ENCODE measurements at regions not wholly inside any gene's neighbourhood (a gene's known extent, or its start where the extent isn't known, plus 50 kb on each side); places are given as distances from the start of the nearest gene placed in this dataset.

GRCh38 chr1:30532621-30533020 is 190.8 kb downstream of the MATN1 start:
- Histone ChIP-seq H3K36me3 (ENCODE audit: control insufficient read depth, insufficient read depth, low read length) (no peaks in the 10 kb centered on the region), H3K9ac (ENCODE audit: extremely low read depth, low read length, poor library complexity, severe bottlenecking) (no peak overlapping the region), H3K4me3 (ENCODE audit: low read length) (no peak overlapping the region), H3K27ac (ENCODE audit: low read depth, low read length) (no peak overlapping the region), H3K27me3 (ENCODE audit: control insufficient read depth, insufficient read depth, low read length, poor library complexity, severe bottlenecking) (no peaks in the 10 kb centered on the region), H3K4me1 (ENCODE audit: control insufficient read depth, insufficient read depth, low read length) (no peaks in the 10 kb centered on the region), H3K9me3 (ENCODE audit: control insufficient read depth, low read length) (no peaks in the 10 kb centered on the region)
- H3K4me1 Mint-ChIP-seq = peaks cover 2% of the 10 kb centered on the region
- H3K27ac Mint-ChIP-seq = no peak overlapping the region
- no peaks in the 10 kb centered on the region for H3K36me3 Mint-ChIP-seq (ENCODE audit: low read depth)
- H3K9me3 Mint-ChIP-seq = no peaks in the 10 kb centered on the region
- peak; percentile 15 for DNase-seq
- H3K4me3 Mint-ChIP-seq = no peak overlapping the region
- 88 to 100% methylated on average over 1 to 3 of the region's 3 CpGs for WGBS, 2 experiments (ENCODE audit: insufficient coverage in 1 of 2, insufficient read length in 1 of 2)
- no peaks in the 10 kb centered on the region for H3K27me3 Mint-ChIP-seq (ENCODE audit: insufficient read depth)
- TF ChIP-seq CTCF (conservative IDR thresholded peaks at IDR 0.05) = no peak

GRCh38 chr1:30527511-30528140 is 195.8 kb downstream of the MATN1 start:
- Histone ChIP-seq H3K27ac (ENCODE audit: low read depth, low read length) (no peak overlapping the region), H3K36me3 (ENCODE audit: control insufficient read depth, insufficient read depth, low read length) (no peaks in the 10 kb centered on the region), H3K27me3 (ENCODE audit: control insufficient read depth, insufficient read depth, low read length, poor library complexity, severe bottlenecking) (no peaks in the 10 kb centered on the region), H3K9ac (ENCODE audit: extremely low read depth, low read length, poor library complexity, severe bottlenecking) (no peak overlapping the region), H3K4me1 (ENCODE audit: control insufficient read depth, insufficient read depth, low read length) (no peaks in the 10 kb centered on the region), H3K9me3 (ENCODE audit: control insufficient read depth, low read length) (no peaks in the 10 kb centered on the region), H3K4me3 (ENCODE audit: low read length) (no peak overlapping the region)
- Mint-ChIP-seq H3K4me1 (no peaks in the 10 kb centered on the region), H3K36me3 (ENCODE audit: low read depth) (no peaks in the 10 kb centered on the region), H3K4me3 (no peak overlapping the region), H3K27me3 (ENCODE audit: insufficient read depth) (no peaks in the 10 kb centered on the region), H3K9me3 (no peaks in the 10 kb centered on the region), H3K27ac (no peak overlapping the region)
- TF ChIP-seq CTCF (conservative IDR thresholded peaks at IDR 0.05) = no peak
- 81 to 88% methylated on average over 9 to 13 of the region's 13 CpGs for WGBS, 2 experiments (ENCODE audit: insufficient coverage in 1 of 2, insufficient read length in 1 of 2)
- DNase-seq = peak; percentile 47

- no peaks in the 10 kb centered on the region for H3K27me3 ChIP-seq (ENCODE audit: control insufficient read depth, insufficient read depth, low read length, poor library complexity, severe bottlenecking)
- Mint-ChIP-seq H3K36me3 (ENCODE audit: low read depth) (no peaks in the 10 kb centered on the region), H3K9me3 (no peaks in the 10 kb centered on the region), H3K27me3 (ENCODE audit: insufficient read depth) (no peaks in the 10 kb centered on the region), H3K27ac (no peak overlapping the region), H3K4me3 (no peak overlapping the region), H3K4me1 (no peaks in the 10 kb centered on the region)
- no peaks in the 10 kb centered on the region for H3K36me3 ChIP-seq (ENCODE audit: control insufficient read depth, insufficient read depth, low read length)
- no peak for DNase-seq
- no peaks in the 10 kb centered on the region for H3K4me1 ChIP-seq (ENCODE audit: control insufficient read depth, insufficient read depth, low read length)
- no peaks in the 10 kb centered on the region for H3K9me3 ChIP-seq (ENCODE audit: control insufficient read depth, low read length)
- no peak overlapping the region for H3K9ac ChIP-seq (ENCODE audit: extremely low read depth, low read length, poor library complexity, severe bottlenecking)
- no peak for TF ChIP-seq CTCF (conservative IDR thresholded peaks at IDR 0.05)
- H3K27ac ChIP-seq (ENCODE audit: low read depth, low read length) = no peak overlapping the region
- H3K4me3 ChIP-seq (ENCODE audit: low read length) = no peak overlapping the region
- 71 to 100% methylated on average over 1 to 6 of the region's 6 CpGs for WGBS, 2 experiments (ENCODE audit: insufficient coverage in 1 of 2, insufficient read length in 1 of 2)
Measured at GRCh38 chr1:30526652-30527345, 196.6 kb downstream of the MATN1 start.

Data from endodermal cell (in vitro differentiated cells).